Glomerular visceral epithelial cell (primary cell): ENCODE measurements at regions not wholly inside any gene's neighbourhood (a gene's known extent, or its start where the extent isn't known, plus 50 kb on each side); places are given as distances from the start of the nearest gene placed in this dataset.
"Not testable (repeated sequence)": the region's sequence is repeated elsewhere in the genome, so short reads cannot be mapped to it uniquely, and the experiment has no call there.

ENCODE experiments used
- DNase-seq: peaks from one replicate; pipeline ENCODE4 v3.0.0-alpha.2; 2016; ENCODE audit errors: extremely low spot score

GRCh38 chr9:129414377-129414992, 206.4 kb downstream of the C9orf50 start:
- DNase-seq, result peak; percentile 29

DNA sequence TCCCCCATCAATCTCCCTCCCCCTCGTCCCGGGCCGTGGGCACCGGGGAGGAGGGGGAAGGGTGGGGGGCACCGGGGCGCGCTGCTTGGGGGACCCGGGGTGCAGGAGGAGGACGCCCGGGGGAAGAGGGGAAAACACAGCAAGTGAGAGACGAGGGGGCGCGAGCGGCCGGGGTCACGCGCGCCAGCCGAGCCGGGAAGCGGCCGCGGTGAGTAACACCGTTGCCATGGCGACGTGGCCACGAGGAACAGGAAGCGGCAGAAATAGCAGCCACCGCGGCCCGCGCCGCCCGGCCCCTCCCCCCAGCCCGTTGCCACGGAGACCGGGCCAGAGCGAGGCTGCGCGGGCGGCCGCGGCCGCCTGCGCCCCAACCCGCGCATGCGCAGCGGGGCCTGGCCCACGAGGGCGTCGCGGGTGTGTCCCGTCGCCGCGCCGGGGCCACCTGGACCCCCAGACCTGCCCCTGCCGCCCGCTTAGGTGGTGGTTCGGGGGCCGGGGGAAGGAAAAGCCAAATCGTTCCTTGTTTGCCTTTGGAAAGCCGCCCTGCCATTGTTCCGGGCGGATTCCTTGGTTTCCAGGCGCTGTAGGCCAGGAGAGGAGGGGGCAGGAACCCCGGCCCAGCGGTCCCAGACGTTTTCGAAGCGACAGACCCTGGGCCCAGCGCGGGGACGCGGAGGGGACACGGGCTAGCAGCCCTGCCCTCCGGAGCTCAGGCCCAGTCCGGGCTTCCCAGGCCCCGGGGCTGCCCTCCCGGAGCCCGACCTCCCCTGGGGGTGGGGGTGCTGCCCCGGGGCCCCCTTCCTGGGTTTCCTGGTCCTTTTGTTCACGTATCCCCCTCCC, 207.1 kb downstream of the C9orf50 start:
- peak; percentile 98 for DNase-seq

- peak; percentile 70 for DNase-seq
These were observed 207.9 kb downstream of the C9orf50 start for GRCh38 chr9:129412814-129413536.

- DNase-seq, result not testable (repeated sequence)
These were observed 208.6 kb downstream of the C9orf50 start for GRCh38 chr9:129412176-129412813.

DNA sequence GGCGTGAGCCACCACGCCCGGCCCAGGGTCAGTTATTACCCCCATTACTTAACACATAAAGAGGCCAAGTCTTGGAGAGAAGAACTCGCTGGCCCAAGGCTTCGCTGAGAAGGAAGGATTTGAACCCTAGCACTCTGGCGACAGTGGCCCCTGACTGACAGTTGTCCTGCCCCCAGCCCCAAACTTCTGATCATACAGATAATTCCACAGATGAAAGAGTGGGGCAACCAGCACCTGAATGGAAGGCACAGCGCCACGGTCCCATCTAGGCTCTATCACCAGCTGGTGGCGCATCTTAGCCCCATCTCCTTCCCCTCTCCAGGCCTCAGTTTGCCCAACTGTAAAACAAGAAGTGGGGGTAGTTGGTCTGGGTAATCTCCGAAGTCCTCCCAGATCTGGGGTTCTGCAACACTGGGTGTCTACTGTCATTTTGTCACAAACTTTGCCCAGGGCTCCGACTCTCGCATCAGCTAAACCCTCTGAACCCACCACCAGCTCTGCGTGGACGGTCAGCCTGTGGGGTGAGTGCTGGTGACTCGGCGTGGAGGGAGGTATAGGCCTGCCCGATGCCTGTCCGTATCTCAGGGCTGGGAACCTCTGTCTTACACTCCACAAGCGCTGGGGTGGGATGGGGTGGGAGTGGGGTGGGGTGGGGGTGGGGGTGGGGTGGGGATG, 209.3 kb downstream of the C9orf50 start:
- DNase-seq, result no peak

DNA sequence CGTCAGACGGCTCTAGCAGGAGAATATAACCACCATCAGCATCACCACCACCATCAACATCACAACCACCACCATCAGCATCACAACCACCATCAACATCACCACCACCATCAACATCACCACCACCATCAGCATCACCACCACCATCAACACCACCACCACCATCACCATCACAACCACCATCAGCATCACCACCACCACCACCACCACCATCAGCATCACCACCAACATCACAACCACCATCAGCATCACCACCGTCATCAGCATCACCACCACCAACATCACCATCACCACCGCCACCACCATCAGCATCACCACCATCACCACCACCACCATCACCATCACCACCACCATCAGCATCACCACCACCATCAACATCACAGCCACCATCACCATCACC, 210.7 kb downstream of the C9orf50 start:
- DNase-seq, result no peak

GRCh38 chr9:129408535-129409215, 212.2 kb downstream of the C9orf50 start:
- no peak for DNase-seq

GRCh38 chr9:129407905-129408452, 212.9 kb downstream of the C9orf50 start:
- no peak for DNase-seq

- peak; percentile 61 for DNase-seq
These were observed 214.3 kb downstream of the C9orf50 start for GRCh38 chr9:129406278-129407225.

DNA sequence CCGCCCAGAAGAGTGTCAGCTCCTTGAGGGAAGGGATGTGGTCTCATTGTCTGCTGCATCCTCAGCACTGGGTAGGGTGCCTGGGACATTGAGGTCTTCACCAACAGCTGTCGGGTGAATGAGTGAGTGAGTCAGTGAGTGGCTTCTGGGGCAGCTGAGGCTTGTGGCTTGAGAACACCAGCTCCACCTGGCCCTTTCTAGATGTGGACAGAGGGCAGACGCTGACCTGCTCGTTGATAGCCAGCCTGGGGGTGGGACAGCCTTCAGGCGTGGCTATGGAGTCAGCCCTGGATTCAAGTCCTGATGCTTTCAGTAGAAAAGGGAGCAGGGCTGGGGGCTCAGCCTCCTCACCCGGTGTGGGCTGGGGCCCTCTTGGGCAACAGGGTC, 215.1 kb downstream of the C9orf50 start:
- no peak for DNase-seq

GRCh38 chr9:129405089-129405826, 215.6 kb downstream of the C9orf50 start:
- DNase-seq, result peak; percentile 38

DNA sequence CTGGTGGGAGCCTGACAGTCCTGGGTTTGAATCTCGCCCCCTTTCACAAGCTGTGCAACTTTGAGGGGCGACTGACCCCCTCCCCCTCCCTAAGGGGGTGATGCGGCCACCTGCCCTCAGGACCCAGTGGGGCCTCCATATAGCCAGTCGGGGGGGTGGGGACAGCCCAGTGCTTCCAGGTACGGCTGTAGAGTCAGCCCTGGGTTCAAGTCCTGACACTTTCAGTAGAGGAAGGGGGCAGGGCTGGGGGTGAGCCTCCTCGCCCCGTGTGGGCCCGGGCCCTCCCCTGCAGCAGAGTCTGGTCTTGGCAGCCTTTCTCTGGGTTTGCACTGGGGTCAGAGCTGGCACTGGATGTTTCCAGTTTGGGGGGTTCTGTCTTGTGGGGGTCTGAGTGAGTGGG, 216.3 kb downstream of the C9orf50 start:
- no peak for DNase-seq

DNA sequence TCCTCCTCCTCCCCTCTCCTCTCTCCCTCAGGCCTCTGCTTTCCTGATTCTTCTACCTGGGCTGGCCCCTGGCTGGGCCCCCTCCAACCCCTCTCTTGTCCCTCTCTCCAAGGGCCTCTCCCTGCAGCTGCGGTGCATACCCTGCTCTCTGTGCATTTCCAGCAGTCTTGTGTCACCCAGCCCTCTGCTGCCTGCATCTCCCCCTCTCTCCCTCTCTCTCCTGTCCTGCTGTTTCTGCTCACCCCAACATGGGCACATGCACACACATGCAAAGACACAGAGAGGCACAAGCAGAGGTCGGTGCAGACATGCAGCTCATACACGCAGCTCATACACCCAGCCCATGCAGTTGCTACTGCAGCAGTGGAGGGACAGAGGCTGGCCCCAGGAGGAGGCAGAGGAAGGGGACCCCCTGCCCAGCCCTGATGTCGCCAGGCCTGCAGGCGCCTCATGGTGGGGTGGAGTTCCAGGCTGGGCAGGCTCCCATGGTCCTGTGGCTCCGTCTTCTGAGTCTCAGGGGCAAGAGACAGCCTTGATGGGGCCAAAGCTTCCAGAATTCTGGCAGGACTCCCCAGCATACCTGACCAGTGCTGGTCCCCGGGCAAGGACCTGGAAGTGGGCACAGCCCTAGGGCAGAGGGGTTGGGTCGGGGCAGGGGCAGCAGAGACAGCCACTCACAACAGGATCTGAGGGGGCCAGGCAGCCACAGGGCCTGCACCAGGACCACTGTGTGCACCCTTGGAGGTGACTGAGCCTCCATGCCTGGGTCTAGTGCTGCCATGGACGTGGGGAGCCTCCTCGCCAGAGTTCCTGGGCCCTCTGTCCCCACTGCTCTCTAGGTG, 216.9 kb downstream of the C9orf50 start:
- DNase-seq, result no peak

GRCh38 chr9:129402931-129403778, 217.7 kb downstream of the C9orf50 start:
- DNase-seq, result no peak

DNA sequence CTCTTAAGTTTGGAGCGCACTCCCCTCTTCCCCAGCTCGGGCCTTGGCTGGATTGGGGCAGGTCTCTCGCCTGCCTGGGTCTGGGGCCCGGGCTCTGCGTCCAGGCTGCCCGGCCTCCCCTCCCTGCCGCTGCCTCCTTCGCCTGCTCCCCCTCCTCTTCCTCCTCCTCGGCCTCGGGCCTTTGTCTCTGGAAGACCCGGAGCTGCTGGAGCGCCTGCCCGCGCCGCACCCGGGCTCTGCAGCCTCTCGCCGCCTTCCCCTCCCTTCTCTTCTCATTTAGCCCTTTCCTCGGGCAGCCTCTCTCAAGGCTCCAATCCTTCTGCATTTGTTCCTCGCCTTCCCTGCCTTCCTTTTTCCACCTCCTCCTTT, 218.5 kb downstream of the C9orf50 start:
- no peak for DNase-seq

DNA sequence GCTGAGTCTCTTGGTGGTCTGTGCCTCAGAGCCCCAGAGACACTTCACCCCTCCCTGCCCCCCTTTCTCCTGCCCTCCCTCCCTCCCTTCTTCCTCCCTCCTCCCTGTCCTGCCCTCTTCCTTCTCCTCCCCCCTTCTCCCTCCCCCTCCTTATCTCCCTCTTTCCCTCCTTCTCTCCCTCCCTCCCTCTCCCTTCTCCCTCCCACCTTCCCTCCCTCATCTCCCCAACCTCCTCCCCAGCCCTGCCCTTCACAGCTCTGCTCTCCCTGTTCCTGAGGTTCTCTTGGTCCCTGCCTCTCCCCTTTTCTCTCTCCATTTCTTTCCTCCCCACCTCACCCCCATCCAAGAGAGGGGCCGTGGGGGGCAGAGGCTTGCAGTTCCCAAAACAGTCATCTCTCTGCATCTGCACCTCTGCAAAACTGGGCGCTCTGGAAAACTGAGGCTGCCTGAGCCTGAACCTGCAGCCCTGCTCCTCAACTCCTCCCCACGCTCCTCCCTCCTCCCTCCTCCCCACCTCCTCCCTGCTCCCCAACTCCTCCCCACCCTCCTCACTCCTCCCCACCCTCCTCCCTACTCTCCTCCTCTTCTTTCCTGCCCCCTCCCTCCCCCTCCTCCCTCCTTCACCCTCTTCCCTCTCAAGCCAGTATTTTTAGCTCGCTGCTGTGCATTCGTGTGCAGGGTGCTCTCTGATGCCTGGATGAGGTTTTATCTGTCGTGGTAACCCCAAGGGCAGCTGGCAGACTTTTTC, 219.1 kb downstream of the C9orf50 start:
- DNase-seq, result no peak
